Ramos (cell line): ENCODE measurements at regions not wholly inside any gene's neighbourhood (a gene's known extent, or its start where the extent isn't known, plus 50 kb on each side); places are given as distances from the start of the nearest gene placed in this dataset.

Experiments
- in situ Hi-C: fragments of 300-500 bp; cut with MboI; formaldehyde crosslinking; loops from one replicate; pipeline ENCODE4 v1.14.3; 2022; ENCODE audit warnings: low sequenced_read_pairs; ENCODE audit not compliant: unreplicated experiment

DNA sequence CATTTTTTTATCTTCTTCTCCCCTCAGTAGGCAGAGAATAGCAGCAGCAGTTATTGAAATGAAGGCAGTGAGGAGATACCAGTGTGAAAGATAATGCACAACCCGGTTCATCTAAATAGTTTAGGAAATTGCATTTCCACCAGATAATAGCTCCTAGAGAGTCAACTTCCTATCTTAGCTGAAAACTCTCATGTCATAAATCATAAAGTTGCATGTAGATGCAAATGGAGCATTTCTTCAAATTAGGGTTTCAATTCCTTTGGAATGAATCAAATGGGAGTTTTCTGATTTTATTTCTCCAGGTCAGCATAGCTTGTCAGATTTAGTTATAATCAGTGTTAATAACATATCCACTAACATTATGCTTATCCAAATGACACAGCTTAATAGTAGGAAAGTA lies 335.3 kb downstream of the CNTNAP4 start:
- in situ Hi-C loops, result no loop called here

DNA sequence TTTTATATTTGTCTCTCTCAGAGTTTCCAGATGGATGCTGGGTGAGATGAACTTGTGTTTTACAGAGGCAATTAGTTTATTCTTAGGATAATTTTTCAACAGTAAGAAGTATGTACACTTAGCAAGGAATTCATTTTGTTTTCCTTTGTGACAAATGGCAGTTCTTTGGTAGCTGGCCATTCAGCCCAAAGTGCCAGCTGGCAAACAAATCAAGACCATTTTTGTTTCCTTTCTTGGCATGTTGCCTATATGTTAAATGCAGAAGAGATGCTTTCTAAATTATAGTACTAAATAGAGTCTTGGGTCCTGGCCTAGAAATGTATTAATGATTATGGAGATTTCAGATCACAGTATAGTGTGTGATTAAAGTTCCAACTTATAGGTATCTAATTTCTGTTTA lies 337.1 kb downstream of the CNTNAP4 start:
- in situ Hi-C loops, result no loop called here

DNA sequence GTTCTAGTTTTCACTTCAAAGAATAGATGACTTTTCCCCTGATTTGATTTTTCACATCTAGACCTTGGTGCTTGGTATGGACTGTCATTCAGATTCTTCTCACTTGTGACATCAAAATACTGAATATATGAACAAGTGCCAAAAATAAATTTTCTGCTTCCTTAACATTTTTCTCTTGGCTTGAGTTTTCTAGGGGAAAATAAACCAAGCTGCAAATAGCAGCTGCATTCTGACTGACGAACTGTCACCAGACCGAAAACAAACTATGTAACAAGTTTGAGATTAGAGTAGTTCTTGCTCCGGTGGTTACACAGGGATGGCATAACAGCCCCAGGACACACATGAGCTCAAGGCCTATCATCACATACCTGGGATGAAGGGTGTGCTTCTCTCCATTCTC lies 345.7 kb downstream of the CNTNAP4 start:
- in situ Hi-C loops, result no loop called here

DNA sequence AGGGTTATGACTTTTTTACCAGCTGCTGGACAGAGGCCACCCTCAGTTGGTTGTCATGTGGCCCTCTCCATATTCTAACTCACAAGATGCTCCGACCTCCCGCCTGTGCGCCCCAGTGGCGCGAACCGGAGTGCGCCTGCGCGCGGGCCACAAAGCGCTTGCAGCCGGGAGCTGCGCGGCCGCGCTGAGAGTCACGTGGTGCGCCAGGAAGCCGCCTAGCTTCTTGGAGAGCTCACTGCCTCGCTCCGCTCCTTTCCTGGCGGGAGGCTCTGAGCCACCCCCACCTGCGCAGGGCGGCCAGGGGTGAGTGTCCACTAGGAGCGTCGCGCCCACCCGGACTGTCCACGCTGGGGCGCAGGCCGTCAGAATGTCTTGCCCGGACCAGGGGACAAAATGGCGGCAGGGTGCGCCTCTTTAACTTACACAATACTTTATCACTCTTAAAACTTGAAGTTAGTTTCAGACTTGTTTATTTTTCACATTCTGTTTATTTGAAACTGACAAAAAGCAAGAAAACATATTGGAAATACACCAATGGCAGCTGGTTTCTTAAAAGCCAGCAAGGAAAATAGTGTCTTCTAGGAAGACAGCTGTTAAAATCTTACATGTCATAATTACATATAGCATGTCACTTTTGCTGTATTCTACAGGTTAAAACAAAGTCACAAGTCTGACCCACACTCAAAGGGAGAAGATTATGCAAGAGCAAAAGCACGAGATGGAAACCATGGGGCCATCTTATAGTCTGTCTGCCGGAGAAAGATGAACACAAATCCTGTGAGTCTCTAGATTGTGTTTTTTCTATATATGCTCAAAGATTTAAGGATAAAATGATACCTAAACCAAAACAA lies 357.9 kb downstream of the CNTNAP4 start:
- in situ Hi-C loops, result no loop called here

DNA sequence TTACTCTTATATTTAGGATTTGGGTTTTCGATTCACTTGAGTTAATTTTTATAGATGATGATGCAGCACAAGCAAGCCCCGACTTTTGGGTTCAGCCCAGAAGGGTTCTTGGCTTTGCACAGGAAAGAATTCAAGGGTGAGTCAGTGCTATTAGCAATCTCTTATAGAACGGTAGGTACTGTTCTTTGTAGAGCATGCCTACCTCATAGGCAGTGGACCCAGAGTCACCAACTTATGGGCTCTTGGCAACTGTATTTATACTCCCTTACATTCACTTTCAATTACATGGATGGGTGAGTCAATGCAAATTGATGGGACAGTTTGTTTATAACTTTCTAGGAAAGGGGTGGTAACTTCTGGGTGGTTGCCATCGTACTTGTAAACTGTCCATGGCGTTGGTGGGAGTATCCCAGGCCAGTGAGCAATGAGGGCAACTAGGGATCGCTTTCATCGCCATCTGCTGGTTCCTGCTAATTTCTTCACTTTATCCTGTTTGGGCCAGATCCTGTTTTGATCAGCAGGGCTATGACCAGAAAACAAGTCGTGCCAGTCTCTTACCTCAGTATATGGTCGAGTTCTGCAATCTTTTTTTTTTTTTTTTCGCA lies 362.6 kb downstream of the CNTNAP4 start:
- in situ Hi-C loops, result no loop called here

DNA sequence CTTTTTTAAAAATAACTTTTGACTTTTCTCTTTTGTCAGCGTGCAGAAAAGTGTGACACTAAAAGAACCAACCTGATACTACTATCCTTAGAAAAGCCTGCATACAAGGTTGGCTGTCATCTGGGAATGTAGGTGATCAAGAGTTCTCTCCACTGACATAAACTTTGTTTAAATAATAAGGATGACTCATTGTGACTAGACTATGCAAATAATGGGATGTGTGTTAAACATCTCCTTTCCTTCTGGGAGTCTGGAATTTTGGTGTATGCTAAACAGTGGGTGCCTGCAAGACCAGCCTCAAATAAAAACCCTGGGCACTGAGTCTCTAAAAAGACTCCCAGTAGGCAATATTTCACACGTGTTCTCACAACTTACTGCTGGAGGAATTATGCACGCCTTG lies 373.4 kb downstream of the CNTNAP4 start:
- in situ Hi-C loops, result loop anchor here (10.0 to 25.0 kb wide), 2 partner anchors 512 to 866 kb away; no protein-coding TSS in a partner anchor

DNA sequence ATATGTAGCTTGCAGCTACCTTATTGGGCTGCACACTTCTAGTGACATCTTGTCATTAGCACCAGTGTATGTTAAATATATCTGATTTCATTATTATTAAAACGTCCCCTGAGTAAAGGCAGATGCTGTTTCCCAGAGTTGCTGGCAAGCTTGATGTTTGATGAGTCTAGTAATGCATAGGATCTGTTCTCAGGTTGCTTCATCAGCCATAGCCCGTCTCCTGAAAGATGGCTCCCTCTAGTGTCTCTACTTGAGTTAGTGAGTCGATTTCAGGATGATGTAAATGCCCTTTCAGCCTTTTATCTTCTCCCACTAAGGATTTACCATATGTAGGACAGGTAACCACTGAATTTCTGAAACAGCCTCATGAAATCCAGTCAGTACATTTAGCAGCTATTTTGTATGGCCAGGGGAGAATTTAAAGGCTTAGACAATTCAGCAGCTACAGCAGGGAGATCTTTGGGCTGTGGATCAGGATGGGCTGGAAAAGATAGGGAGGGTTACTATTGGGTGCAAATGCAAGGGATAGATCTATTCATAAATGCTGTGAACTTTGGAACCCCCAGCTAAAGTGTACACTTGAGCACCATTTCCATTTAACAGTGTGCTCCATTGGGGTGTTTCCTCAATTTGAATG lies 376.3 kb downstream of the CNTNAP4 start:
- in situ Hi-C loops, result loop anchor here (10.0 to 25.0 kb wide), 2 partner anchors 509 to 869 kb away; no protein-coding TSS in a partner anchor

DNA sequence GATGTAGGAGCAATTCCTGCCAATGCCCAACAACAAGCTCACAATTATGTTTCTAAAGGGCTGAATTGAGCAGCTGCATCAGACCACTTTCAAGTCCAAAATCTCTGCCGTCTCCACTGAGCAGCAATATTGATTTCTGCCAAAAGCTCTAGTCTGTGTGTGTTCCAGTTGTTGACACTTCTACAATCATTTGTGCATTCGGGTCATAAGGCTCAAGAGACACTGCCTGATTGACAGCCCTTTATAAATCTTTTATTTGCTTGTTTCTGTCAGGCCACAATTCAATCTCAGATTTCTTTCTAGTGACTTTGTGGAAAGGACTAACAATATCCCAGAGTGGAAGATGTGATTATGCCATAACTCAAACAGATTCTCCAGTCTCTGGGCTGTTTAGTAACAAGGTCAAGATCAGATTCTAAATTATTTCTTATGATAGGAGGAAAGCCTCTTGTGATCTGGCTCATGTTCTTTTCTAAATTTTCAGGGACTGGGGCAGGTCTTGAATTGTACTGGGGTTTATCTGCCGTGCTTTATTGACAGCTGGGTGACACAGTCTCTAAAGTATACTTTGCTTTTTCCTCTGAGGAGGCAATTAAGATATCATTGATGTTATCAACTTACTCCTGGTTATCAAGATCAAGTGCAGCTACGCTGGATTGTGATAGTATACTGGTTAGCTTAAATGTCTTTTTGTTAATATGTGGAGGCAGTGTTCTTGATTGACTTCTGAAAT lies 377.1 kb downstream of the CNTNAP4 start:
- in situ Hi-C loops, result loop anchor here (10.0 to 25.0 kb wide), 2 partner anchors 508 to 869 kb away; no protein-coding TSS in a partner anchor

DNA sequence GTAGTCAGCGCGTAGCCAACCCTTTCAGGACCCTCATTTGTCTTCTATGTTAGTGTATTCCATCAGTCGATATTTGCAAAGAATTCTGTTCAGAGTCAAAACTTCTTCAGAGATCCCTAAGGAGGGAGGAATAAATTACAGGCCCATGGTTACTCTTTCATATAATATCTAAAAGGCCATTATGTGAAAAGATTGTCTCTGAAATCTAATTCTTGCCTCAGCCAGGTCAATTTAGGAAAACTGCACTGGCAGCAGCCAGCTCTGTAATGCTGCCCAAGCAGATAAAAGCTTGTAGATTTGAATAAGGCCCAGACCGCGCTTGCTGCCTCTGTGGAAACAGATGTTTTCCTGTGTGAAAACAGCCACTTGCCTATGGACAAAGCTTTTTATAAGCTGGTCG lies 379.8 kb downstream of the CNTNAP4 start:
- in situ Hi-C loops, result loop anchor here (10.0 to 25.0 kb wide), 2 partner anchors 505 to 872 kb away; no protein-coding TSS in a partner anchor

DNA sequence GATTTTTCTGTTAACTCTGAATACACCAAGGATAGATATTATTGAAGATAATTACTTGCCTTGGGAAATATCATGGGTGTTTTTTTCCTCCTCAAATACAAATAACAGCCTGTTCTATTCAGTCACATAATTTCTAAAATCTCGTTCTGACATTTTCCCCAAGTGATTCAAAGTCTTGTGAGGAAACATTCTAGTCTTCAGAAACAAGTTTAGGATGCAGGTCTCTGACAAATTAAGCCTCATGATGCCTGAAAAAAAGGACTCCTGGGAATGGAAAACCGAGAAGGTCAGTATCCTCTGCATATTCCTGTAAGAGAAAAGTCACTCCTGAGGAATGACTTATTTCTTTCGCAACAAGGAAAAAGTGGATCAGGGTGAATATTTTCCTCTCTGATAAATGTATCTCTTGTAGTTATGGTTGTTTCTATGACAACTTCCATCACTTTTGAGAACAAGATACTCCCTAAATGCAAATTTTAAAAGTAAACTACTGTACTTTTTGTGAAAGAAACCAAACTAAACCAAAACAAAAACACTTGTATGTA lies 384.6 kb downstream of the CNTNAP4 start:
- in situ Hi-C loops, result loop anchor here (25.0 kb wide), 1 partner anchor 501 kb away; no protein-coding TSS in a partner anchor

DNA sequence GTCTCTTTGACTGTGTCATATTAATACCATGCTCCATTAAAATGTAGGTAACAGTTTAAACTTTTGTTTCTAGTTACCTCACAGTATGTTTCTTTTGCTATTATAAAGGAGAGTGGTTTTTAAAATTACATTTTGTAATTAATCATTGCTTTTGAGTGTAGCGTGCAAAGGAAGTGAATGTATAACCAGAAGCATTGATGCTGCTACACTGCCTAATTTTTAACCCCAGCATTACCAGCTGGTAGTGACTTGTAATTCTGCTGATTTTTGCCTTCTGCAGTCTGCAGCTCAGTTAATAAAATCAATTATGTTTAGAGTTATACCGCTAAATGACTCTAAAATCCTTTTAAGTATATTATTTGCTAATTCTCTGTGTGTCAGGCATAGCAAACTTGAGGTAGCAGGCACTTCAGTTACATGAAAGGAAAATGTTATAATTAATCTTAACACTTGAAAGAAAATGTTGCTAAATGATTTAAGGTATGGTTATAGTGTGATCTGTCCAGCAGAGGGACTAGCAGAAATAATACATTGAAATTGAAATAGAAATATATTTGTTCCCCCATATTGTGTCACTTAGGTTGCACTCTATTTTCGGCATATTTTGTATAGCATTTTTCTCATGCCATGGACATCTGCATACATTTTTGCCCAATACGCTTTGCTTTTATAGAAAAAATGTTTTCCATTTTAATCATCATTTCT lies 388.5 kb downstream of the CNTNAP4 start:
- in situ Hi-C loops, result loop anchor here (25.0 kb wide), 1 partner anchor 497 kb away; no protein-coding TSS in a partner anchor

DNA sequence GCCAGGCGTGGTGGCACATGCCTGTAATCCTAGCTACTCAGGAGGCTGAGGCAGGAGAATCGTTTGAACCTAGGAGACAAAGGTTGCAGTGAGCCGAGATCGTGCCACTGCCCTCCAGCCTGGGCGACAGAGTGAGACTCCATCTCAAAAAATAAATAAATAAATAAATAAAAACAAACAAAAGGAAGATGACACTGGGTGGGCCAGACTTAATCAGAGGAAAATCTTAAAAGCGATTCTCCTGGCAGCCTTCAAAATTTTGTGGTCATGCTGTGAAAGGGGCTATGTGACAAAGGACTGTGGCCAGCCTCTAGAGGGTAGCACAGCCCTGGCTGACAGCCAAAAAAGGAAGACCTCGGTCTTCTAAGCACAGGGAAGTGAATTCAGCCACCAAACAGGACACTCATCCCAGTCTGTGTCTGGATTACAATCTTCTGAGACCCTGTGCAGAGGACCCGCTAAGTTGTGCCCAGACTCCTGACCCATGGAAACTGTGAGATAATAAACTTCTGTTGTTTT lies 391.1 kb downstream of the CNTNAP4 start:
- in situ Hi-C loops, result loop anchor here (25.0 kb wide), 1 partner anchor 494 kb away; no protein-coding TSS in a partner anchor

DNA sequence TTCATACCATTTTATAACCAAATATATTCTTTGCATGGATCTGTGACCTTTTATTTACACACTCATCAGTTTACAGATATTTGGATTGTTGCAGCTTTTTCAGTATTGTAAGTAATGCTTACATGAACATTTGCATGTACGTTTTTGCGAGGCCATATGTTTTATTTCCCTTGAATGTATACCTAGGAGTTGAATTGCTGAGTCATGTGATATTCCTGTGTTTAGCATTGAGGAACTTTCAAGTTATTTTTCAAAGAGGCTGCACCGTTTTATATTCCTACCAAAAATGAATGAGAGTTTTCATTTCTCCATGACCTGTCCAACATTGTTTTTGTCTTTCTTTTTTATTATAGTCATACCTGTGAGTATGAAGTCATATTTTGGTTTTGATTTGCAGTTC lies 392.1 kb downstream of the CNTNAP4 start:
- in situ Hi-C loops, result loop anchor here (25.0 kb wide), 1 partner anchor 493 kb away; no protein-coding TSS in a partner anchor

DNA sequence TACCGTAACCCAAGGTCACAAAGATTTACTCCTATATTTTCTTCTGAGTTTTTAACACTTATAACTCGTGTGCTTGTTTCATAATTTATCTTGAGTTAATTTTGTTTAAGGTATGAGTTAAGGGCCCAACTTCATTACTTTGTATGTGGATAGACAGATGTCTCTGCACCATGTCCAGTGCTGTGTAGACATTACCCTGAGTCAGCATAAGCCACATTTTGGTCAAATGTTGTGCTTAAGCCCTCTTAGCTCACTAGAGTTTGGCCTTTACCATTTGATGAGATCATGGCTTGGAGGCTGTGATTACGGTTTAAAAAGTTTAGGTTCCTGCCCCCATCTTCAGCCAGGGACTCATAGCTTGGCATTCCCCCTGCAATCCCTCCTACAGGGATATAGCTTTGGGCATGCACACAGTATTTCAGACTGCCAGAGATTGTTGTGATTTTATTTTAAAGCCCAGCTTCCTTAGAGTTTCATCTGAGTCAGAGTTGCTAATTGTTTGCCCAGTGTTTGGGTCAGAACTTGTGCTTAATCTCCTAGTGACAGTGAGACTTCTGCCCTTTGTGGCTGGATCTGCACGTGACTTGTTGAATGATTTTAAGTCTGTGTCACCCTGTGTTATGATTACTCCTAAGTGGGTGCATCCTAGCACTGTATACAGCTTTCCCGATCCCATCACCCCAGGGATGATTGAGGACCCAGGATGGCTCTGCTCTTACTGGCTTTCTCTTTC lies 393.1 kb downstream of the CNTNAP4 start:
- in situ Hi-C loops, result loop anchor here (25.0 kb wide), 1 partner anchor 492 kb away; no protein-coding TSS in a partner anchor

DNA sequence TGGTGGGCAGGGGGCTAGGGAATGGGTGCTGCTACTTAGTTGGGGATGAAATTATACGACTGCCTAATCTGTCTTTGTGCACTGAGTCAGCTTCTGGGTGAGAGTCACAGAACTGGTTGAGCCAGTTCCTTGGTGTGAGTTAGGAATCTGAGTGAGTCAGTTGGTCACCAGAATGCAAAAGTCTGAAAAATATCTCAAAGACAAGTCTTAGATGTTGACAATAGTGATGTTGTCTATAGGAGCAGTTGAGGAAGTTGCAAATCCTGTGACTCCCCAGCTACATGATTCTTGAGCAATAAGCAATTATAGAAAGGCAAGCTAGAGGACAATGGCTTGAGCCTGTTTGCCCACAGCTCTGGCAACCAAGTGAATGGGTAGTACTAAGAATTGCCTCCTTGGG lies 399.2 kb downstream of the CNTNAP4 start:
- in situ Hi-C loops, result no loop called here

DNA sequence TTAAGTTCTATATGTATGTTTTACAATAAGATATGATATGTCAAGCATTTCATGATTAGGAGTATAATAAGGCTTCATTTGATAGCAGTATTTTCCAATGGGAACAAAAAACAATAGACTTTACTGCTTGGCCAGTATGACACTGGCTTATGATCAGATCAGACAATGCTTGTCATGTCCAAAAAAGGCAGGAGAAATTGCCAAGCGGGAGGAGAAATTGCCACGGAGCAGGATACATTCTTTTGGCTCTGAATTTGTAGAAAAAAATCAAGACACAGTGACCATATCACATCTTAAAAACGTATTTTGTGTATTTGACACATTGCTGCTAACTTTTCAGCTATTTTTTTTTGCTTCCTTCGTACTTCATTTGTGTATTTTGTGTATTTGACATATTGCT lies 404.1 kb downstream of the CNTNAP4 start:
- in situ Hi-C loops, result no loop called here

DNA sequence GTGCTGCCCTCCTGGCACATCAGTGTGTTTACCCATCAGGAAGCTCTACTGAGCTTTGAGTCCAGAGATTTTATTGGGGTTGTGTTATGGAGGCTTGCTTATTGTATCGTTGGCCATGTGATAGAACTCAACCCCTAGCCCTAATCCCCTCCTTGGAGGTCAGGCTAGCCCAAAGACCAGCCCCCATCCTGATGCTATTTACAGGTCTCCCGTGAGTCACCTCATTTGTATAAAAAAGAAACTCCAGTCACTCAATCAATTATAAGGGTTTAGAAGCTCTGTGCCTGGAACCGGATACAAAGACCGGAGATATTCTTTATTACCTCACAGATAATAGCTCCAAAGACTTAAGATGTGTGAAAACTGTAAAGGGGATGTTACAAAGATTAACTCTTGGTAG lies 405.9 kb downstream of the CNTNAP4 start:
- in situ Hi-C loops, result no loop called here

DNA sequence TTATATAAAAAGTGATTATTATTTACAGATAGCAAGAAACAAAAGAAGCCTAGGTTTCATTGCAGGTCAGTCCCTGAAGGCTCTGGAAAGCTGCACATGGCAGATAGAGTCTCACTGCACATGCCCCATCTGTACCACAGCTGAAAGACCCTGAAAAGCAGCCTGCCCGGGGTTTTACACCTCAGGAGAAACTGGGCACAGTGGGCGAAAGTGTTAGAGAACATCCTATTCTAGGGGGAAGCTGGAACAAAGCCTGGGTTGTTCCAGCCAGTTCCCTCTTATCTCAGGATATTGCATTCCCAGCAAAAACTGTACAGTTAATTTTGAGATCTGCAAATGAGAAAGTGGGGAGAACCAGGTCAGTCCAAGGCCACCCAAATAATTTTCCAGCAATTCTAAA lies 419.7 kb downstream of the CNTNAP4 start:
- in situ Hi-C loops, result no loop called here
